Esophagus squamous epithelium (tissue), 4 donors: ENCODE measurements at regions not wholly inside any gene's neighbourhood (a gene's known extent, or its start where the extent isn't known, plus 50 kb on each side); places are given as distances from the start of the nearest gene placed in this dataset.

Experiments used
- POLR2A ChIP-seq, 4 donors: fragments of 450-650 bp; IDR thresholded peaks; one replicate each; pipeline ENCODE4 v1.6.1; 2017; ENCODE audit warnings: antibody characterized with exemption in 4 of 4, mild to moderate bottlenecking in 4 of 4, moderate library complexity in 3 of 4
- TF ChIP-seq, protein P1 (sequence below), 6 experiments: fragments of 450-650 bp in 4 of 6; fragments of 200-600 bp in 2 of 6; sonication (generic) in 2 of 6; IDR thresholded peaks; one replicate each; pipeline ENCODE4 v1.5.1; 2016 to 2019; ENCODE audit warnings: antibody characterized with exemption in 6 of 6, mild to moderate bottlenecking in 4 of 6, moderate library complexity in 4 of 6

DNA sequence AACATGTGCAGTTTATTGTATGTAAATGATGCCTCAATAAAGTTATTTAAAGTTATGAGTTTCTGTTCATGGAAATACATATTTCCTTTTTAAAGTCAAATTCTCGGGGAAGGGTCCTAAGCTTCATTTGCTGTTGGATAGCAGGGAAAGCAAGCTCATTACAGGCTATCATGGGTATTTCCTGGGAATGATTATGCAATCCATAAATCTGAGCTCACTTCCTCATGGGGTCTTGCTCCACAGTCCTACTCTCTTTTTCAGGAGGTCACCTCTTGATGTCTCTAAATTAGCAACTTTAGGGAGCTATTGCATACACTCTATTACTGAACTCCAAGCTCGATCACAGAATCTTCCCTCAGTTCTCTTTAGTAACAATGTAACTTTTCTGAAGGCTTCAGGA lies 69.9 kb upstream of the TP63 start:
- TF ChIP-seq, protein P1, sequence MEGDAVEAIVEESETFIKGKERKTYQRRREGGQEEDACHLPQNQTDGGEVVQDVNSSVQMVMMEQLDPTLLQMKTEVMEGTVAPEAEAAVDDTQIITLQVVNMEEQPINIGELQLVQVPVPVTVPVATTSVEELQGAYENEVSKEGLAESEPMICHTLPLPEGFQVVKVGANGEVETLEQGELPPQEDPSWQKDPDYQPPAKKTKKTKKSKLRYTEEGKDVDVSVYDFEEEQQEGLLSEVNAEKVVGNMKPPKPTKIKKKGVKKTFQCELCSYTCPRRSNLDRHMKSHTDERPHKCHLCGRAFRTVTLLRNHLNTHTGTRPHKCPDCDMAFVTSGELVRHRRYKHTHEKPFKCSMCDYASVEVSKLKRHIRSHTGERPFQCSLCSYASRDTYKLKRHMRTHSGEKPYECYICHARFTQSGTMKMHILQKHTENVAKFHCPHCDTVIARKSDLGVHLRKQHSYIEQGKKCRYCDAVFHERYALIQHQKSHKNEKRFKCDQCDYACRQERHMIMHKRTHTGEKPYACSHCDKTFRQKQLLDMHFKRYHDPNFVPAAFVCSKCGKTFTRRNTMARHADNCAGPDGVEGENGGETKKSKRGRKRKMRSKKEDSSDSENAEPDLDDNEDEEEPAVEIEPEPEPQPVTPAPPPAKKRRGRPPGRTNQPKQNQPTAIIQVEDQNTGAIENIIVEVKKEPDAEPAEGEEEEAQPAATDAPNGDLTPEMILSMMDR (IDR thresholded peaks at IDR 0.05), result no peak
- TF ChIP-seq POLR2A (IDR thresholded peaks at IDR 0.05), result no peak
